ENCODE measurements at regions not wholly inside any gene's neighbourhood (a gene's known extent, or its start where the extent isn't known, plus 50 kb on each side); places are given as distances from the start of the nearest gene placed in this dataset.

GRCh38 chrX:43581888-43582539, 74.1 kb upstream of the MAOA start:
- CTCF ChIA-PET (ENCODE audit: partially characterized antibody): no interaction called here
- H2BK120ac ChIP-seq (replicated peaks; ENCODE audit: low read depth, low read length): no peak overlapping the region
- no peak overlapping the region for H3K23ac ChIP-seq (ENCODE audit: insufficient read length)
- no peak overlapping the region for H3K14ac ChIP-seq (ENCODE audit: insufficient read length)
- no peaks in the 10 kb centered on the region for H3K36me3 ChIP-seq (ENCODE audit: control insufficient read depth in 2 of 4, insufficient read depth in 4 of 4, low read length in 3 of 4)
- H3K4me2 ChIP-seq (ENCODE audit: insufficient read depth in 1 of 2, low read depth in 2 of 2, low read length in 2 of 2): no peak overlapping the region
- H3K79me2 ChIP-seq (ENCODE audit: control insufficient read depth in 1 of 2, insufficient read depth in 2 of 2, low read length in 2 of 2): no peaks in the 10 kb centered on the region
- H2BK15ac ChIP-seq (ENCODE audit: low read length): no peak overlapping the region
- H2BK20ac ChIP-seq (ENCODE audit: low read length): no peak overlapping the region
- H4K20me1 ChIP-seq (replicated peaks in 1 of 2; ENCODE audit: control insufficient read depth in 1 of 2, insufficient read depth in 2 of 2, low read length in 2 of 2): no peaks in the 10 kb centered on the region
- H3K18ac ChIP-seq (ENCODE audit: extremely low read depth, low read length): no peak overlapping the region
- no peaks in the 10 kb centered on the region for H3K79me1 ChIP-seq (ENCODE audit: low read depth, low read length)
- H2AK5ac ChIP-seq (ENCODE audit: low read depth, low read length): no peak overlapping the region
- H4K5ac ChIP-seq (ENCODE audit: insufficient read length, low read depth, low read length): no peak overlapping the region
- no peak for DNase-seq (ENCODE audit: low read depth in 1 of 2, low spot score in 2 of 2)
- POLR2A ChIA-PET (ENCODE audit: partially characterized antibody): no interaction called here
- H2AFZ ChIP-seq (ENCODE audit: low read length): no peak overlapping the region
- no peak overlapping the region for H3K4me3 ChIP-seq (ENCODE audit: extremely low read depth in 1 of 4, insufficient read depth in 2 of 4, low read depth in 3 of 4, low read length in 4 of 4)
- H2BK5ac ChIP-seq (ENCODE audit: low read depth, low read length): no peak overlapping the region
- H3K27ac ChIP-seq (ENCODE audit: low read depth, low read length): no peak overlapping the region
- H3K27me3 ChIP-seq (replicated peaks in 1 of 4; ENCODE audit: control insufficient read depth in 3 of 4, extremely low read depth in 1 of 4, insufficient read depth in 3 of 4, low read length in 3 of 4): no peaks in the 10 kb centered on the region
- no peaks in the 10 kb centered on the region for H3K4me1 ChIP-seq (replicated peaks in 1 of 4; ENCODE audit: control insufficient read depth in 3 of 4, insufficient read depth in 4 of 4, low read length in 3 of 4)
- WGBS, 2 experiments (ENCODE audit: extremely low coverage in 1 of 2, insufficient coverage in 1 of 2, insufficient read length in 1 of 2, insufficient replicate concordance in 2 of 2, low coverage in 1 of 2, low lambda C conversion rate in 2 of 2, missing lambda C conversion rate in 1 of 2): 98% methylated on average over 5 of the region's 5 CpGs; no CpG with 5 or more reads in 1 of the 2 experiments
- no peak overlapping the region for H3K56ac ChIP-seq (replicated peaks; ENCODE audit: insufficient read length, low read depth, low read length)
- H3K23me2 ChIP-seq (ENCODE audit: low read depth, low read length): no peaks in the 10 kb centered on the region
- no peak for FAIRE-seq
- H4K91ac ChIP-seq (replicated peaks; ENCODE audit: insufficient read length, low read length): no peak overlapping the region
- no peak overlapping the region for H3K4ac ChIP-seq (replicated peaks; ENCODE audit: insufficient read length, low read depth, low read length)
- H2BK12ac ChIP-seq (ENCODE audit: low read depth, low read length): no peak overlapping the region
- H3K9ac ChIP-seq (replicated peaks in 1 of 4; ENCODE audit: extremely low read depth in 1 of 4, low read depth in 3 of 4, low read length in 3 of 4): no peak overlapping the region
- H4K8ac ChIP-seq (ENCODE audit: extremely low read depth, insufficient read depth, low read length): no peak overlapping the region
- H3K9me3 ChIP-seq (ENCODE audit: insufficient read depth in 2 of 2, low read depth in 1 of 2, low read length in 1 of 2): no peaks in the 10 kb centered on the region
- TF ChIP-seq SRF (IDR thresholded peaks at IDR 0.05; ENCODE audit: low read depth, low read length) (no peak), EZH2 (IDR thresholded peaks at IDR 0.05; ENCODE audit: low read depth, low read length, severe bottlenecking) (no peak), SAP30 (IDR thresholded peaks at IDR 0.05; ENCODE audit: insufficient read depth, insufficient replicate concordance, low read length) (no peak), ASH2L (IDR thresholded peaks at IDR 0.05; ENCODE audit: low read length) (no peak), BCL11A (IDR thresholded peaks at IDR 0.05; ENCODE audit: low read depth in 2 of 2, low read length in 2 of 2) (no peak), SUZ12 (IDR thresholded peaks at IDR 0.05; ENCODE audit: low read length) (no peak), ATF2 (IDR thresholded peaks at IDR 0.05; ENCODE audit: low read length) (no peak), TBP (IDR thresholded peaks at IDR 0.05; ENCODE audit: low read depth, low read length) (no peak), EGR1 (IDR thresholded peaks at IDR 0.05; ENCODE audit: borderline replicate concordance, low read depth, low read length) (no peak), SIX5 (IDR thresholded peaks at IDR 0.05; ENCODE audit: low read depth, low read length) (no peak), KDM4A (IDR thresholded peaks at IDR 0.05; ENCODE audit: low read depth, low read length, severe bottlenecking) (no peak), NRF1 (IDR thresholded peaks at IDR 0.05; ENCODE audit: low read depth, low read length) (no peak), TEAD4 (IDR thresholded peaks at IDR 0.05; ENCODE audit: low read depth, low read length) (no peak)
